ES-I3 (cell line): ENCODE measurements at regions not wholly inside any gene's neighbourhood (a gene's known extent, or its start where the extent isn't known, plus 50 kb on each side); places are given as distances from the start of the nearest gene placed in this dataset.

Experiments
- H3K36me3 ChIP-seq: 2 replicates; pipeline ENCODE4 v1.6.1; 2013; ENCODE audit warnings: mild to moderate bottlenecking, low read length, control low read depth, moderate library complexity; ENCODE audit not compliant: insufficient read depth
- H3K4me1 ChIP-seq: 2 replicates; pipeline ENCODE4 v1.6.1; 2013; ENCODE audit warnings: mild to moderate bottlenecking, control low read depth, low read length; ENCODE audit not compliant: insufficient read depth
- H3K9ac ChIP-seq: 2 replicates; pipeline ENCODE4 v1.6.1; 2013; ENCODE audit warnings: low read depth, mild to moderate bottlenecking, low read length, moderate library complexity
- H3K9me3 ChIP-seq: 2 replicates; pipeline ENCODE4 v1.6.1; 2013; ENCODE audit warnings: mild to moderate bottlenecking, low read length, moderate library complexity; ENCODE audit not compliant: control insufficient read depth, insufficient read depth

GRCh38 chr18:75801178-75801577 is 373.7 kb upstream of the SMIM21 start:
- H3K9me3 ChIP-seq, result no peaks in the 10 kb centered on the region
- no peaks in the 10 kb centered on the region for H3K36me3 ChIP-seq
- H3K4me1 ChIP-seq, result peaks cover 7% of the 10 kb centered on the region; the same call in 1 of the 2 replicates
- no peak overlapping the region for H3K9ac ChIP-seq

DNA sequence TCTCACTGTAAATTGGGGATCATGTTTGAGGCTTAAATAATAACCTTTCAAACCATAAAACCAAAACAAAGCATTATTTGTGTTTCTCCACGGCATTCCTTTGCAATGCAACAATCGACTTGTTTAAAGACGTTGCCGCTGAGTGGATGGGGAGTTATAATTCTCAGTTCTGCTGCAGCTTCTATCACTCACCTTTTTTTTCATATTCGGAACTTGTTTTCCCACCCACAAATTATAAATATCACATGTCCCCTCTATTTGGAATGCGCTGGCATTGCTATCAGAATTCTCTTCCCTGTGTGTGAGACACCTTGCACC is 372.8 kb upstream of the SMIM21 start:
- no peaks in the 10 kb centered on the region for H3K9me3 ChIP-seq
- H3K4me1 ChIP-seq, result peaks cover 7% of the 10 kb centered on the region; the same call in 1 of the 2 replicates
- H3K36me3 ChIP-seq, result no peaks in the 10 kb centered on the region
- no peak overlapping the region for H3K9ac ChIP-seq

GRCh38 chr18:75799449-75800330 is 372.2 kb upstream of the SMIM21 start:
- Histone ChIP-seq H3K9ac (no peak overlapping the region), H3K9me3 (no peaks in the 10 kb centered on the region), H3K36me3 (no peaks in the 10 kb centered on the region), H3K4me1 (peaks cover 7% of the 10 kb centered on the region; the same call in 1 of the 2 replicates)

- Histone ChIP-seq H3K4me1 (peaks cover 7% of the 10 kb centered on the region; the same call in 1 of the 2 replicates), H3K9ac (no peak overlapping the region), H3K9me3 (no peaks in the 10 kb centered on the region), H3K36me3 (no peaks in the 10 kb centered on the region)
These were observed 369.5 kb upstream of the SMIM21 start for GRCh38 chr18:75797046-75797445.

DNA sequence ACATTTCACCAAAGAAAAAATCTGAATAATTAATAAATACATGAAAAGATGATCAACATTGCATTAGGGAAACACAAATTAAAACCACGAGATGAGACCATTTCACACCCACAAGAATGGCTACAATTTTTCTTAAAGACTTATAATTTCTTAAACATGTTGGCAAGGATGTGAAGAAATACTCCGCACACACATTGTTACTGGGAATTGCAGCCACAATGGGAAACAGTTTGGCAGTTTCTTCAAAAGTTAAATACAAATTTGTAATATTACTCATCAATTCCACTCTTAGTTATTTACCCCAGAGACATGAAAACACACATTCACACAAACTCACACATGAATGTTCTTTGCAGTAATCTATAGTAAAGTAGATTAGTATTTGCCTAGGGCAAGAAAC is 363.3 kb upstream of the SMIM21 start:
- H3K9ac ChIP-seq, result no peak overlapping the region
- H3K4me1 ChIP-seq, result no peaks in the 10 kb centered on the region
- no peaks in the 10 kb centered on the region; the same call in 1 of the 2 replicates for H3K9me3 ChIP-seq
- no peaks in the 10 kb centered on the region for H3K36me3 ChIP-seq

DNA sequence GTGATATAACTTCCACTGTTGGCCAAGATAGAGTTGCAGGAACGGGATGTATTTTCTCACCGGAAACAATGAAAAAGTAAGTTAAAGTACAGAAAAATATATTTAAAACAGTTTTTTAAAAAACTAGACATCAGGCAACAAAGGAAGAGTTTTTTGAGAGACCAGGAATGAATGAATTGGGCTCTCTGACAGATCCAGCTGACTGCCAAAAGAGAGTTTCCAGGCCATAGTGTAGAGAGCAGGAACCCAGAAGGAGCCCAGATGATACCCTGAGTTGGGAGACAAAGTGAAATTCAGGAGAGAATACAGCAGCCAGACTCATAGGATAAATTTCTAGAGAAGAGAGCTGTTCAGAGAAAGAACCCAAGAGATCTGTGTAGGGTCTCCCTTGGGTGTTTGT is 362.6 kb upstream of the SMIM21 start:
- H3K9ac ChIP-seq, result no peak overlapping the region
- no peaks in the 10 kb centered on the region for H3K36me3 ChIP-seq
- H3K4me1 ChIP-seq, result no peaks in the 10 kb centered on the region
- no peaks in the 10 kb centered on the region; the same call in 1 of the 2 replicates for H3K9me3 ChIP-seq

DNA sequence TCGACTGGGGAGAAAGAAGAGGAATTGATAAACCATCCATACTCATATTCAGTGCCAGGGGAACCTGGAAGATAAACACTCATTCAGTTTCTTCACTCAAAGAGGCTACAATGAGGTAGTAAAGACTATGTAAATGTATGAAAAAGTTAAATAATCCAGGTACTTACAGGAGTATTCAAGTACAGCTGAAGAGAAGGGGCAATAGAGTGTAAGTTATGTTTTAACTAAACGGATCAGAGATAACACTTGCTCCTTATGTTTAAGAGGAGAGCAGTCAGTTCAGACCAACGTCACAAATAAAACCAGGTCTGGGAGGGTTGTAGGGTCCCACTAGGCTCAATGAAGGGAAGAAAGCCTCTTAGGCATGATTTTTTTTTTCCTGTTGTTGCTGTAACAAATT is 358.3 kb upstream of the SMIM21 start:
- Histone ChIP-seq H3K36me3 (no peaks in the 10 kb centered on the region), H3K9ac (no peak overlapping the region), H3K9me3 (no peaks in the 10 kb centered on the region; the same call in 1 of the 2 replicates), H3K4me1 (no peaks in the 10 kb centered on the region)

DNA sequence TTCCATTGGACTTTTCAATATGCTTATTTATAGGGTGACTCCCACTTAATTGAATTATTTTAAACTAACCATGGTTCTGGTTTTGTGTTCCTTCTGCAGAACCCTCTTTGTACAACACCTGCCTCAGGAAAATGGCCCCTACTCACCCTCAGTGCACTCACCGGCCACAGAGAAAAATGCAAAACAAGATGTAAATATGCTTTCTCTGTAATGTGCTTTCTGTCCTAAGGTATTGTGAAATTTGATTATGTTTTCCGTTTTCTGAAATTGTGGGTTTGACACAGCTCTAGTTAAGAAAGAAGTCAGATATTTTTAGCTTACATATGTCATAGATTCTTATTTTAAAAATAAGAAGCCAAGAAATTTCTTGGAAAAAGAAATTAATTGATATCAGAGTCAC is 357.7 kb upstream of the SMIM21 start:
- Histone ChIP-seq H3K9ac (no peak overlapping the region), H3K9me3 (no peaks in the 10 kb centered on the region; the same call in 1 of the 2 replicates)

DNA sequence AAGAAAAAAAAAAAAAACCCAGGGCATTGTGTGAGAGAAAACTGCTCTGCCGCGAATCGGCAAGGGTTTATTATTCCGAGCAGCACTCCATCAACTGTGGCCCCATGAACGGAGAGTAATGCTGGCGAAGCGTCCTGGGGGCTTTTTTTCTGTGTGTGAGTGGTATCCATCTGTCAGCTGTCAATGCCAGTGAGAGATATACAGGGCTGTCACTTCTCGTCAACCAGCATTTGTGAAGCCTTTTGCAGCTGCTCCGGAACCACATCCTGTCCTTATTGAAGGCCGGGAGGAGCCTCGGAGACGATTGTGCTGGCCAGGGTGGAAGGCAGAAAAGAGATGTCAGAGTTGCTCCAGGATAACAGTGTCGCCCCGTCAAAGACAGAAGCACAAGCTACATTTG is 356.9 kb upstream of the SMIM21 start:
- Histone ChIP-seq H3K4me1 (no peaks in the 10 kb centered on the region), H3K36me3 (no peaks in the 10 kb centered on the region), H3K9me3 (no peaks in the 10 kb centered on the region; the same call in 1 of the 2 replicates), H3K9ac (no peak overlapping the region)

More for the DNA sequence above, 357.7 kb upstream of the SMIM21 start:
- Histone ChIP-seq H3K36me3 (no peaks in the 10 kb centered on the region), H3K4me1 (no peaks in the 10 kb centered on the region)

GRCh38 chr18:75783566-75784281 is 356.2 kb upstream of the SMIM21 start:
- Histone ChIP-seq H3K4me1 (no peaks in the 10 kb centered on the region), H3K9ac (no peak overlapping the region), H3K9me3 (no peaks in the 10 kb centered on the region), H3K36me3 (no peaks in the 10 kb centered on the region)

- H3K9ac ChIP-seq, result no peak overlapping the region
- no peaks in the 10 kb centered on the region for H3K9me3 ChIP-seq
- no peaks in the 10 kb centered on the region for H3K4me1 ChIP-seq
- no peaks in the 10 kb centered on the region for H3K36me3 ChIP-seq
These were observed 355.3 kb upstream of the SMIM21 start for GRCh38 chr18:75782826-75783225.

DNA sequence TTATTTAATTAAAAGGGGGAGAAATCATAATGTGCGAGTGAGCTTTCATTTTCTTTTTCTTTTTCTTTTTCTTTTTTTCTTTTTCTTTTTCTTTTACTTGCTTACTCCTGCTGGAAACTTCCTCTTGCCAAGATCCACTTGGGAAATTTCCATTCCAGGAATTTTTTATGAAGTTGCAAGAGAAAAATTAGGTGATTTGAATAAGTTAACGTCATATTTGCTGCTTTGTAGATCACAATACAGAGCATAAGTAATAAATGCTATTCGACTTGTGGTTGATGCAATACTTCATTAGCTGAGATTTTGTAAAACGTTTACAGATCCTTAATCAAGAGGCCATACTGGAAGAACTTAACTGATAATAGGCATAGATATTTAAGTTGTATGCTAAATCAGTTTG is 354.7 kb upstream of the SMIM21 start:
- Histone ChIP-seq H3K36me3 (no peaks in the 10 kb centered on the region), H3K4me1 (no peaks in the 10 kb centered on the region), H3K9me3 (no peaks in the 10 kb centered on the region), H3K9ac (no peak overlapping the region)

- no peaks in the 10 kb centered on the region for H3K36me3 ChIP-seq
- no peaks in the 10 kb centered on the region for H3K9me3 ChIP-seq
- no peaks in the 10 kb centered on the region for H3K4me1 ChIP-seq
- H3K9ac ChIP-seq, result no peak overlapping the region
These were observed 352.4 kb upstream of the SMIM21 start for GRCh38 chr18:75779910-75780309.

DNA sequence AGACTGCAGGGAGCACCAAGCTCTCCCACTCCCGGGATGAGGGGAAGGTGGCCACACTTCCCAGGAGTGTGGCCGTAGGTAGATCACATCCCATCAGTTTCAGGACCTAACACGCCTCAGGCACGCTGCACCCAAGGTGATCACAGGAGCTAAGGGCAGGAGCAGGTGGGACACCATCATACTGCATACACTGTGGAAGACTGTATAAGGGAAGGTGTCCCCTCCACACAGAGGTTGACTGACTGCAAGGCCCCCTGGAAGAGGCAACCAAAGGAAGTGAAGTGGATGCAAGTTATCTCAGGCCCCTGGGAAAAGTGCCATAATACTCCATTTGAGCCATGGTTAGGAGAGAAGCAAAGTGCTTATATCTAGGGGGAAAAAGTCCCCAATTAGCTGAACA is 351.9 kb upstream of the SMIM21 start:
- no peaks in the 10 kb centered on the region for H3K36me3 ChIP-seq
- no peaks in the 10 kb centered on the region for H3K4me1 ChIP-seq
- H3K9ac ChIP-seq, result no peak overlapping the region
- H3K9me3 ChIP-seq, result no peaks in the 10 kb centered on the region

- H3K9me3 ChIP-seq, result no peaks in the 10 kb centered on the region
- H3K36me3 ChIP-seq, result no peaks in the 10 kb centered on the region
- H3K4me1 ChIP-seq, result no peaks in the 10 kb centered on the region
- no peak overlapping the region for H3K9ac ChIP-seq
These were observed 350.1 kb upstream of the SMIM21 start for GRCh38 chr18:75777630-75778029.
